HG03139 (cell line): ENCODE measurements at regions not wholly inside any gene's neighbourhood (a gene's known extent, or its start where the extent isn't known, plus 50 kb on each side); places are given as distances from the start of the nearest gene placed in this dataset.

ENCODE experiments used
- ATAC-seq: cut with Tn5 transposase; IDR thresholded peaks from one replicate; pipeline ENCODE4 v1.9.1; 2021; ENCODE audit not compliant: unreplicated experiment

GRCh38 chr1:38476111-38476849 is 383.3 kb downstream of the RRAGC start:
- no peak for ATAC-seq

- no peak for ATAC-seq
These were observed 384.0 kb downstream of the RRAGC start for GRCh38 chr1:38475624-38476005.

- ATAC-seq = peak; percentile 84
These were observed 384.6 kb downstream of the RRAGC start for GRCh38 chr1:38474738-38475623.

GRCh38 chr1:38466487-38466886 is 393.1 kb downstream of the RRAGC start:
- ATAC-seq = no peak

GRCh38 chr1:38465460-38465859 is 394.1 kb downstream of the RRAGC start:
- no peak for ATAC-seq

GRCh38 chr1:38464071-38464661 is 395.4 kb downstream of the RRAGC start:
- no peak for ATAC-seq

- no peak for ATAC-seq
These were observed 396.5 kb downstream of the RRAGC start for GRCh38 chr1:38463074-38463473.

GRCh38 chr1:38456531-38456876 is 403.1 kb downstream of the RRAGC start:
- no peak for ATAC-seq

- ATAC-seq = no peak
These were observed 403.6 kb downstream of the RRAGC start for GRCh38 chr1:38455829-38456530.

GRCh38 chr1:38454749-38455441 is 404.7 kb downstream of the RRAGC start:
- ATAC-seq = no peak

- ATAC-seq = no peak
These were observed 405.3 kb downstream of the RRAGC start for GRCh38 chr1:38454236-38454635.

GRCh38 chr1:38452246-38452645 is 405.7 kb upstream of the POU3F1 start:
- ATAC-seq = no peak

GRCh38 chr1:38451541-38451993 is 405.0 kb upstream of the POU3F1 start:
- ATAC-seq = no peak

GRCh38 chr1:38448893-38449292 is 402.3 kb upstream of the POU3F1 start:
- ATAC-seq = no peak

GRCh38 chr1:38446936-38447335 is 400.3 kb upstream of the POU3F1 start:
- no peak for ATAC-seq

GRCh38 chr1:38444770-38445442 is 398.3 kb upstream of the POU3F1 start:
- no peak for ATAC-seq

- ATAC-seq = no peak
These were observed 397.7 kb upstream of the POU3F1 start for GRCh38 chr1:38444311-38444710.

GRCh38 chr1:38440402-38440801 is 393.8 kb upstream of the POU3F1 start:
- ATAC-seq = no peak

GRCh38 chr1:38436749-38437148 is 390.2 kb upstream of the POU3F1 start:
- no peak for ATAC-seq

GRCh38 chr1:38436006-38436405 is 389.4 kb upstream of the POU3F1 start:
- ATAC-seq = no peak
